NCI-H69 (cell line): ENCODE measurements at regions not wholly inside any gene's neighbourhood (a gene's known extent, or its start where the extent isn't known, plus 50 kb on each side); places are given as distances from the start of the nearest gene placed in this dataset.

Source experiments
- DNase-seq: peaks from one replicate; lab custom pipeline; 2025; lab: John Stamatoyannopoulos, UW

GRCh38 chr4:73001885-73002284 lies 67.6 kb downstream of the COX18 start:
- DNase-seq: no peak

DNA sequence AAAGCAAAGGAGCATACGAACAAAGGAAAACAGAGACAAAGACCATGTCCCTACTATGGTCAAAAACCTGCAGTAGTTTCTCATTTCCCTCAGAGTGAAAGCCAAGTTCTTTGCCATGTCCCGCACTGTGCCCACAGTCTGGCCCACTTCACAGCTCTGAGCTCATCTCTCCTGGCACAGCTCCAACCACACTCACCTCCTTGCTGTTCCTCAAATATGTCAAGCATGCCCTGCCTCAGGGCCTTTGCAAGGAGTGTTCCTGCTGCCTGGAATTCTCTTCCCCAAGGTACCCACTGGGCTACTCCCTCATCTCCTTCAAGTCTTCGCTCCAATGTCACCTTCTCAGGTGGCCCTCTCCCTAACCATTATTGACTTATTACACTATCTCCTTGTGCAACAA lies 72.1 kb downstream of the COX18 start:
- DNase-seq: no peak

DNA sequence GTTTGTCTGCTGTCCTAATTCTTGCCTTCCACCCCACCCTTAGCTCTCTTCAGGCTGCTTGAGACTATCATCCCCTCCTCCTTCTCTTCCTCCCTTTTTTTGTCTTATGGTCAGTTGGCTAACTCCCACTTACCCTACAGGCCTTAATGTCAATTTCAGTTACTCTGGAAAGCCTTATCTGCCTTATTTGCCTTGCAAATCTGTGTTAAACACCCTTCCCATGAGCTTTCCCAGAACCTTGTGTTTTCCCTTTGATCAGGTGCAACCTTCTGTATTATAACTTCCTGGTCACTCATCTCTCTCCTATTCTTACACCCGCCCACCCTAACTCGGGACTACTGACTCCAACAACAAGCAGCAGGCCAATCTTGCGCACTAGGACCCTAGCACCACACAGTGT lies 74.8 kb downstream of the COX18 start:
- DNase-seq: no peak

DNA sequence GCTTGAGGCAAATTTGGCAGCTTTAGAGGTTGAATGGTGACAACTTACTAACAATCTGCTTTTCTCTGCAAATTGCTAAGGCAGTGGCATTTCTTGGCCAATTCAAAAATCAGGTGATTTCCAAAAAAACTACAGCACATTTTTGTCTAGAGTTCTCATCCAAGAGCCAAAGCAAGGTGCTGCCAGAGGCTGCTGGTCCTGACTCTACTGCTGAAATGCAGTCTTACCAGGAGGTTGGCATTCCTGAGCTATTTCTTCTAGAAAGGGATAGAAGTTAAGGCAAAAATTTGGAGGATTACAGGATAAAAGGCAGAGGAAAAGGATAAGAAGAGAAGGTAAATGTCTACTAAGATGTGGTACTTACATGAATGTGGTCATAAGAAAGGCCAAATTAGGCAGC lies 75.6 kb downstream of the COX18 start:
- no peak for DNase-seq

GRCh38 chr4:72991873-72992272 lies 77.6 kb downstream of the COX18 start:
- no peak for DNase-seq

DNA sequence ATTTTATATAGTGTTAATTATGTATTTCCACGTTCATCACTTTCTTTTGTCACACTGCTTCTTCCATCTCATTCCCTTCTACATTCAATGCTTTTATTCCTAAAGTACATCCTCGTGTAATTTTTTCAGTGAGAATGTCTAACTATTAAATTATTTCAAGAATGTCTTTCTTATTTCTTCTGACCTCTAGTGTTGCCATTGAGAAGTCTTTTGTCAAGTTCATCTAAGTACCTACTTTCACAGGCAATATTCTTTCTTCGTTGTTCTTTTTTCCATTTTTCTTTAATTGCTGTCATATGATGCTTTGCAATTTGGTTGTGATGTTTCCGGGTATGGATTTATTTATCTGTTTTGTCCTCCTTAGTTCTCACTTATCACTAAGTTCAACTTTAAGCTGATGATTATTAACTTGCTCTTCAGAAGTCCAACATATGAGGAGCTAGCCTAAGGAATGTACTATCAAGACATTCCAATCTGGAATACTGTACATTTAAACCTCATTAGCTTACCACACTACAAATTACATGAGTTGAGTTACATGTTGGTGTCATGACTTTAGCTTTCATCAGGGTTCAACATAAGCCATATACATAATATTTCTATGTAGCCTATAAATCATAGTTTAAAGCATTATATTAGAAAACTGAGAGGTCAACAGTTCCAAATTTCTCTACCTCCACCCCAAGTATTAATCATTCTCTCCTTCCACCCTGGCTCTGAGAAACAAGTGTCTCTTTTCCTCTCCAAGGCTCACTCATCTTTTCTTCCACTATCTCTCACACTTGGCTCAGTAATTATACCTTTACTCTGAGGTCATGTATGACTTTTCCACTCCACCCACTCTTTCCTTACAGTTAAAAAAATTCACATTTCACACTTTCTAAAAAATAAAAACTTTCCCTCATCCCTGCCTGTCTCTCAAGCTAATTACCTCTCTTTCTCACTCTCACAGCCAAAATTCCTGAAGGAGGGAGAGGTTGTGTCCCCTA lies 81.5 kb downstream of the COX18 start:
- no peak for DNase-seq

DNA sequence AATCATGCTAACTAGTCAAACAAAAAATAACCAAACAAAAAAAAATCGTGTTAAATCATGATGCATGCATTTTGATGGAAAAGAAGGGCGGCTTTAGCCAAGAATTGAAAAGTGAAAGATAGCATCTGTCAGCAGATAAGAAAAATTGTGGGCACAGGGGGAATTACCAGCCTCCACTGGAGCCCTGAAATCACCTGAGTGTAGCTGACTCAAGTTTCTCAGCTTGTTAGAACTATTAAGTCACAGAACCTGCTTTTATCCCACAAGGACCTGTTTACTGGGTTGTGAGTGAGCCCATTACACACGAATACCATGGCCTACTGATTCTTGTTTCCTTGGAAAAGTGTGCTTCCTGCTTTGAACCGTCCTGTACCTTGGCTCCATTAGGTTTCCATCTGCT lies 85.2 kb downstream of the COX18 start:
- DNase-seq: no peak

DNA sequence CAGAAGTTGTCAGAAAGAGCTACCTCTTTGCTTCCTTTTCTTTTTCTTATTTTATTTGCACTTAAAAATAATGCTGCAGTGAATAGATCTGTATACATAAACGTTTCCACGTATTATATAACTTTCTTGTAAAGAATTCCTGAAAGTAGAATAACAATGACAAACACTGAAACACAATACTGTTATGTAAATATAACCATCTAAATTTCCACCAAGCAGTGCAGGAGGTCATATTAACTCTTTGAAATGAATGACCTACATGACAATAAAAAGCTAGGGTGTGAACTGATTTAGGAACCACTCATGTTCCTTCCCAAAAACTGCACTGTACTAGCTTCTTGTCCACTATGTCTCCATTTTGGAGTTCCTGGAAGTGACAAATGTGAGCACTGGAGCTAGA lies 85.8 kb downstream of the COX18 start:
- no peak for DNase-seq

- DNase-seq: no peak
Measured at GRCh38 chr4:72977936-72978485, 91.5 kb downstream of the COX18 start.

GRCh38 chr4:72975488-72975784 lies 94.1 kb downstream of the COX18 start:
- DNase-seq: no peak

DNA sequence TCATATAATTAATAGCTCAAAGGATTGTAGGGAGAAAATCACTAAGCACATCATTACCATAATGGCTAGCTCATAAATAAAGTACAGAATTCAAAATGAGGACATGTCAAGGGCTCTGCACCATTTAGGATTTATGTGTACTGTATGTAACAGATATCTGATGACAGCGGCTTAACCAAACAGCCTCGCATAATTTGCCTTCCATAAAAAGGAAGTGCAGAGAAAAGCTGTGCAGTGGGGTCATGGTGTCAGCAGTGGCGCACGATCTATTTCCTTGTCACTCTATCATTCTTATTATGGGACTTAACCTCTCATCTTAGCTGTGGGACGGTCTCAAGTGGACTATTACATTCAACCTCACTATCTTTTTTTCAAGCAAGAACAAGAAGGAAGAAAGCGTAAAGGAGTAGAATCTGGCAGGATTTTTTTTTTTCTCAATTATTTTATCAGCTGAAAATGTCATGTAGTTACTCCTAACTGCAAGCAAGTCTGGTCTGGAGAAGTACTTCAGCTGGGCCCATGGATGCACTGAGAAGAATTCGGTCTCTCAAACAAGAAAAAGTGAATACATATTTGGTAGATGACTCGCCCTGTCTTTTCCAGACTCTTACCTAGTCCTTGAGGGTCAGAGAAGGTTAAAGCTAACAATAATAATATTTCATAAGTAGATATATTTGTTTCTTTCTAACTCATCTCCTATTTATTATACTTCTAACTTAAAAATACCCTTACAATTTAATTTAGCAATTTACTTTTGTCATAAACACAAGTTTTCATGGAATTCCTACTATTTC lies 94.6 kb downstream of the COX18 start:
- peak; percentile 51 for DNase-seq

- no peak for DNase-seq
Measured at GRCh38 chr4:72971572-72971971, 97.9 kb downstream of the COX18 start.

- DNase-seq: no peak
Measured at GRCh38 chr4:72970756-72971155, 98.8 kb downstream of the COX18 start.

DNA sequence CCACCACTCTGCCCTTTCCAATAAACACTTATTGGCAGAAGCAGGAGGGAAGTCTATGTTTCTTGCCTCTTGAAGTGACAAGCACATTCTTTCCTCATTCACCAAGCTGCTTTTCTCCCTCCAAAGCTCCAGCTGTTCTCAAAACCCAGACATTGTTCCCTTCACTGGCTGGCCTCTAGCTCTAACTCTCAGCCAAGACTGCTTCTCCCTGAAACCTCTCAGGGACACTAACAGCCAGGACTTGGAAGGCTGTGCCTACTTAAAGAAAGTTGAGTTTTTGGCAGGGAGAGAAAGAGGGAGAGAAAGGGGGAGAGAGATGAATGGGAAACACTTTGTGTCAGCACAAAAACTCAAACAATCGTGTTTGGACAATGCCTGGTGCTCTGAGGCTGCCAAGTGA lies 99.5 kb downstream of the COX18 start:
- no peak for DNase-seq

GRCh38 chr4:72966652-72967051 lies 102.9 kb downstream of the COX18 start:
- DNase-seq: no peak

- no peak for DNase-seq
Measured at GRCh38 chr4:72959411-72959810, 110.1 kb downstream of the COX18 start.

GRCh38 chr4:72954811-72955210 lies 114.7 kb downstream of the COX18 start:
- DNase-seq: no peak

GRCh38 chr4:72953571-72953970 lies 115.9 kb downstream of the COX18 start:
- DNase-seq: no peak

DNA sequence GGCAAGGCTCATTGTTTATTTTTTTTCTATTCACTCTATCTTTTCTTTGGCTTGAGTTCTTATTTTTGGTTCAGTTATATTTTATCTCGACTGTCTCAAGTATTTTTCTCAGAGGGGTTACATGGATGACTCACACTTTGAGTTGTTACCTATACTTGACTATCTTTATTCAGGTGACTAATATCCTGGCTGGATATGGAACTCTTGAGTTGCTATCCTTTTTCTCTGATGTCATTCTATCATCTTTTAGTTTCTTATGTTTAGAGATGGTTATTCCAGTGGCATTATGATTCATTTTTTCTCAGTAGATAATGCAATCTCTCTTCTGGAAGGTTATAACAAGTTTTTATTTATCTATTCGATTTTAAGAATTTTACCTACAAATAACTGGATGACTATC lies 117.9 kb downstream of the COX18 start:
- DNase-seq: no peak

DNA sequence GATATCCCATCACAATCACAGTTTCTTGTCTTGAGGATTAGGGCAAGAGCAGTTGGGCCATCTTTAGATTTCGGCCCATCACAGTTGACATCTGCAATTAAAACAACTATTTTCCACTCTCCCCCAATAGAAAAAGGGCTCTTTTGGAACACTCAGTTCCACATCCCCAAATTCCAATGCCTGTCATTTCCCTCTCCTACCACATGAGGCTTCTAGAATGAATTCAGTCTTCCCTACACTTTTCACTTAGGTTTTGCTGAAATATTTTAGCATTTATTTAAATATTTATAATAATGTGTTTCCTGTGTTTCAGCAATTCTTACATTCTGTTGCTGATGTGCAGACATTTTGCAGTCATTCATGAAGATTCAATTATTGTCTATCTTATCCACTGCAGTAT lies 118.4 kb downstream of the COX18 start:
- DNase-seq: no peak

DNA sequence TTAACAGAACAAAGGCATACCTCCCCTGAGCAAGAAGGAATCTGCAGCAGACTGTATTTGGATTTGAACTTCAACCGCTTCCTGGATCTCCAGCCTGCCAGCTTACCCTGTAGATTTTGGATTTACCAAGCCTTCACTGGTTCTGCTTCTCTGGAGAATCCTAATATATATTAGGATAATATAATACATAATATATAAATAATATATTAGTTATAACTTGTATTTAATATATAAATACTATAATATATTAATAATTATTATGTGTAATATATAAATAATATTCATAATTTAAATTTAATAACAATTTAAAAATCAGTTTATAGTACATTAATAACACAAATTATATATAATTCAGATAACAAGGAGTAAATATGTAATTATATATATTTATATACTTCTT lies 121.4 kb downstream of the COX18 start:
- DNase-seq: no peak

DNA sequence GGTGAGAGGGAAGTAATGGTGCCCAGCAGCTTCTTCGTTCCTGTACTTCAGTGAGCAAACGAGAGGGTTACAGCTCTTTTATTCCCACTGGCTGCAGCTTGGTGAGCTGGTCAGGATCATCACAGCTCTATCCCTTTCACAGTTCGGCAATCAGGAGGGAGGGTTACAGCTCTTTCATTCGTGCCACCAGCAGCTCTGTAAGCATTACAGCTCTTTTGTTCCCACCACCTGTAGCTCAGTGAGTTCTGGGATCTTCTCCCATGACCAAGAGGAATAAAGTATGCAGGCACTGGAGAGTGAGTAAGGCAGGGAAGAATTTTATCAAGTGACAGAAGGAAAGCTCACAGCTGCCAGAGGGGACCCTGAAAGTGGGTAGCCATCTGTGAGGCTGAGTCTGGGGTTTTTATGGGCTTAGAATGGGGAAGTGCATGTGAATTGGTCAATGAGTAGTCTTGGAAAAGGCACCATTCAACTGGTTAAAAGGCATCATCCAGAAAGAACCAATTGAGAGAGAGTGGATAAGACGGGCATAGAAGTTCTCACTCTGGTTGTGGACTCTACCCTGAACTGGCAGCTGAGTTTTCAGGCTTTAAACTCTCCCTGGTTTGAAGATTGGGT lies 123.7 kb downstream of the COX18 start:
- DNase-seq: no peak

GRCh38 chr4:72942565-72942964 lies 127.0 kb downstream of the COX18 start:
- no peak for DNase-seq
